ENCODE measurements at regions not wholly inside any gene's neighbourhood (a gene's known extent, or its start where the extent isn't known, plus 50 kb on each side); places are given as distances from the start of the nearest gene placed in this dataset.

- Histone ChIP-seq H3K9ac (replicated peaks in 1 of 4; ENCODE audit: extremely low read depth in 1 of 4, low read depth in 3 of 4, low read length in 3 of 4) (no peak overlapping the region), H3K4me3 (ENCODE audit: extremely low read depth in 1 of 4, insufficient read depth in 2 of 4, low read depth in 3 of 4, low read length in 4 of 4) (no peak overlapping the region), H4K5ac (ENCODE audit: insufficient read length, low read depth, low read length) (no peak overlapping the region), H2BK20ac (ENCODE audit: low read length) (no peak overlapping the region), H3K23ac (ENCODE audit: insufficient read length) (no peak overlapping the region), H3K56ac (replicated peaks; ENCODE audit: insufficient read length, low read depth, low read length) (no peak overlapping the region), H4K91ac (replicated peaks; ENCODE audit: insufficient read length, low read length) (no peak overlapping the region), H3K79me1 (ENCODE audit: low read depth, low read length) (no peaks in the 10 kb centered on the region), H3K18ac (ENCODE audit: extremely low read depth, low read length) (no peak overlapping the region), H2AFZ (ENCODE audit: low read length) (no peak overlapping the region), H3K27me3 (replicated peaks in 1 of 4; ENCODE audit: control insufficient read depth in 3 of 4, extremely low read depth in 1 of 4, insufficient read depth in 3 of 4, low read length in 3 of 4) (no peaks in the 10 kb centered on the region), H3K4me2 (ENCODE audit: insufficient read depth in 1 of 2, low read depth in 2 of 2, low read length in 2 of 2) (no peak overlapping the region), H2BK15ac (ENCODE audit: low read length) (no peak overlapping the region), H3K14ac (ENCODE audit: insufficient read length) (no peak overlapping the region), H3K23me2 (ENCODE audit: low read depth, low read length) (peaks cover 1% of the 10 kb centered on the region; the same call in 1 of the 2 replicates), H2BK5ac (ENCODE audit: low read depth, low read length) (no peak overlapping the region), H3K4me1 (replicated peaks in 1 of 4; ENCODE audit: control insufficient read depth in 3 of 4, insufficient read depth in 4 of 4, low read length in 3 of 4) (no peaks in the 10 kb centered on the region; a peak in 2 of 7 replicates), H4K8ac (ENCODE audit: extremely low read depth, insufficient read depth, low read length) (no peak overlapping the region), H3K79me2 (ENCODE audit: control insufficient read depth in 1 of 2, insufficient read depth in 2 of 2, low read length in 2 of 2) (no peaks in the 10 kb centered on the region), H2AK5ac (ENCODE audit: low read depth, low read length) (no peak overlapping the region), H3K36me3 (ENCODE audit: control insufficient read depth in 2 of 4, insufficient read depth in 4 of 4, low read length in 3 of 4) (no peaks in the 10 kb centered on the region), H2BK120ac (replicated peaks; ENCODE audit: low read depth, low read length) (no peak overlapping the region), H3K27ac (ENCODE audit: low read depth, low read length) (no peak overlapping the region), H4K20me1 (replicated peaks in 1 of 2; ENCODE audit: control insufficient read depth in 1 of 2, insufficient read depth in 2 of 2, low read length in 2 of 2) (no peaks in the 10 kb centered on the region), H3K4ac (replicated peaks; ENCODE audit: insufficient read length, low read depth, low read length) (no peak overlapping the region), H2BK12ac (ENCODE audit: low read depth, low read length) (no peak overlapping the region), H3K9me3 (ENCODE audit: insufficient read depth in 2 of 2, low read depth in 1 of 2, low read length in 1 of 2) (peaks cover 0 to 5% of the 10 kb centered on the region in 2 experiments; a peak in 1 of 4 replicates)
- POLR2A ChIA-PET (ENCODE audit: partially characterized antibody): no interaction called here
- no peak for DNase-seq (ENCODE audit: low read depth in 1 of 2, low spot score in 2 of 2)
- CTCF ChIA-PET (ENCODE audit: partially characterized antibody): no interaction called here
- FAIRE-seq: no peak
- WGBS, 2 experiments (ENCODE audit: extremely low coverage in 1 of 2, insufficient coverage in 1 of 2, insufficient read length in 1 of 2, insufficient replicate concordance in 2 of 2, low coverage in 1 of 2, low lambda C conversion rate in 2 of 2, missing lambda C conversion rate in 1 of 2): 83% methylated on average over 1 of the region's 1 CpG; no CpG with 5 or more reads in 1 of the 2 experiments
- TF ChIP-seq, protein P1, sequence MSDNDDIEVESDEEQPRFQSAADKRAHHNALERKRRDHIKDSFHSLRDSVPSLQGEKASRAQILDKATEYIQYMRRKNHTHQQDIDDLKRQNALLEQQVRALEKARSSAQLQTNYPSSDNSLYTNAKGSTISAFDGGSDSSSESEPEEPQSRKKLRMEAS (IDR thresholded peaks at IDR 0.05): no peak
- TF ChIP-seq PHF8 (conservative IDR thresholded peaks at IDR 0.05; ENCODE audit: low read depth, low read length): no peak
- TF ChIP-seq NRF1 (IDR thresholded peaks at IDR 0.05; ENCODE audit: low read depth, low read length): no peak
- no peak for TF ChIP-seq BACH1 (IDR thresholded peaks at IDR 0.05; ENCODE audit: low read length)
- TF ChIP-seq RAD21 (IDR thresholded peaks at IDR 0.05 in 1 of 2, conservative IDR thresholded peaks at IDR 0.05 in 1 of 2; ENCODE audit: low read depth in 2 of 2, low read length in 2 of 2): no peak
- no peak for TF ChIP-seq KDM4A (IDR thresholded peaks at IDR 0.05; ENCODE audit: low read depth, low read length, severe bottlenecking)
- TF ChIP-seq NANOG (IDR thresholded peaks at IDR 0.05; ENCODE audit: insufficient read depth, low read depth, low read length, poor library complexity, severe bottlenecking): no peak
- TF ChIP-seq SAP30 (IDR thresholded peaks at IDR 0.05; ENCODE audit: insufficient read depth, insufficient replicate concordance, low read length): no peak
- no peak for TF ChIP-seq CBX5 (IDR thresholded peaks at IDR 0.05; ENCODE audit: low read depth, low read length)
- no peak for TF ChIP-seq POLR2AphosphoS5 (IDR thresholded peaks at IDR 0.05; ENCODE audit: low read depth, low read length)
- no peak for TF ChIP-seq RBBP5 (IDR thresholded peaks at IDR 0.05; ENCODE audit: borderline replicate concordance, low read depth, low read length)
- no peak for TF ChIP-seq MAFK (IDR thresholded peaks at IDR 0.05; ENCODE audit: low read depth, low read length)
- TF ChIP-seq KDM5A (IDR thresholded peaks at IDR 0.05; ENCODE audit: low read length): no peak
- no peak for TF ChIP-seq HDAC6 (IDR thresholded peaks at IDR 0.05; ENCODE audit: low read depth, low read length)
- no peak for TF ChIP-seq CREB1 (IDR thresholded peaks at IDR 0.05)
Observed at GRCh38 chr3:30123755-30124154, 482.6 kb upstream of the TGFBR2 start.
